NCI-H2081 treated with DMSO at 0.1 percent for 48 hours (cell line): ENCODE measurements at regions not wholly inside any gene's neighbourhood (a gene's known extent, or its start where the extent isn't known, plus 50 kb on each side); places are given as distances from the start of the nearest gene placed in this dataset.
"Not testable (repeated sequence)": the region's sequence is repeated elsewhere in the genome, so short reads cannot be mapped to it uniquely, and the experiment has no call there.

Source experiments
- DNase-seq: peaks from one replicate; lab custom pipeline; 2025; lab: John Stamatoyannopoulos, UW

DNA sequence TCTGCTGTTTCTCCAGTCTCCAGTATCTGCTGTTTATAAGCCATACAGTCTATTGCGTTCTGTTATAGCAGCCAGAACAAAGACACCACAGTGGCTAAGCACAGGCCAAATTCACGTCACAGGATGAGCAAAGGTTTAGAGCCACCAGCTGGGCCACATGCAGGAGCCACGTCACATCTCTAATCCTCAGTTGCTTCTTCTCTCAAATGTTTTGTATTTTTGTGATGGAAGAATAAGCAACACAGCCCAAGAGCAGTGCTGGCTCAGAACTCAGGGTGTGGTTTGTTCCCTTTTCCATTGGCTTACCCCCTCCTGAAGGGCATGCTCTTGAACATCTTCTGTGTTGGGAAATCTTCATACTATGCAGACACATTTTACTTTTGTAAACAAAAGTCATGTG is 309.4 kb upstream of the CDH5 start:
- no peak for DNase-seq

DNA sequence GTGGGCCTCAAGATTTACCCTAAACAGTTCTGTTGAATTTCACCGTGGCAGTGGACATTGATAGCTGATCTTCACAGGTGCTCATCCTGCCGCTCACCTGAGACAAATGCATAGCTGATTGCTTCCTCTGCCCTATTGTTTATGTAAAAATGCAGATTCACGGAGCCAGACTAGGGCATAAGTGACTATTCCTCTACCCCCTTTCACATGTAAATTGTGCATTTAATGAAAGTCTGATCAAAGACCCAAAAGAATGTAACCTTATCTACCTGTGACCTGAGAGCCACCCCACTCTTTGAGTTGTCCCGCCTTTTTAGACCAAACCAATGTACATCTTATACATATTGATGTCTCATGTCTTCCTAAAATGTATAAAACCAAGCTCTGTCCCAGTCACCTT is 312.4 kb upstream of the CDH5 start:
- no peak for DNase-seq

GRCh38 chr16:66052745-66053144 is 313.7 kb upstream of the CDH5 start:
- no peak for DNase-seq

DNA sequence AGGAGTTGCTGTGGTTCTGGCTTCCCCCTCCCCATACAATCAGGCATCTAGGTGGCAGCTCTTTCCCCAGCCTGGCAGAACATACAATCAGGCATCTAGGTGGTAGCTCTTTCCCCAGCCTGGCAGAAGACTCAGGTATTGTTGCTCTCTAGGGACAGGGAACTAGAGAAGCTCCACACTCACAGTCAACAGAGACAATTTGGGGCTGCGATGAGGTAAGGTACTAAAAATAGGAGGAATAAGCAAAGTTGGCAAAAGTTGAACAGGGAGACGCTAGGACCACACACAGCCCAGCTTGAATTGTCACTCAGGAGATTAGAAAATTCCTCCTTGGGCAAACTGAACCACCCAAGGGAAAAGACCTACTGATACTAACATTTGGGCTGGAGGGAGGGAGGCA is 315.5 kb upstream of the CDH5 start:
- no peak for DNase-seq

- DNase-seq, result no peak
Observed at GRCh38 chr16:66049865-66050264, 316.6 kb upstream of the CDH5 start.

- no peak for DNase-seq
Observed at GRCh38 chr16:66045626-66046025, 320.9 kb upstream of the CDH5 start.

GRCh38 chr16:66044556-66044955 is 321.9 kb upstream of the CDH5 start:
- DNase-seq, result no peak

DNA sequence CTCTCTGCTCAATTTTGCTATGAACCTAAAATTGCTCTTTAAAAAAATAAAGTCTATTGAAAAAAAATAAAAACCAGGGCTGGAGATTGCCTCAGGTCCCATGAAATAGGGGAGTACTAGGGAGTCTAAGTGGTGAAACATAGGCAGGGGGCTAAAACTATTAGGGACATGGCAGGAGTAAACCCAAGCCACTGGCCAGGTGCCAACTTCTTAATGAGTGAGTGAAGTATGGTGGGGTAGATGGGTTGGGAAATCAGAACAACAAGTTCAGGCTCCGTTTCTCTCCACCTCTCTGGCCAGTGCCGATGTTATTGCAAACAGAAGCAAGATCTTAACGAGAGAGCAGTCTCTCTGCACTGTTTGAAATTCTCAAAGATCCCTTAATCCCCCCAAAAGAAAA is 322.4 kb upstream of the CDH5 start:
- DNase-seq, result no peak

DNA sequence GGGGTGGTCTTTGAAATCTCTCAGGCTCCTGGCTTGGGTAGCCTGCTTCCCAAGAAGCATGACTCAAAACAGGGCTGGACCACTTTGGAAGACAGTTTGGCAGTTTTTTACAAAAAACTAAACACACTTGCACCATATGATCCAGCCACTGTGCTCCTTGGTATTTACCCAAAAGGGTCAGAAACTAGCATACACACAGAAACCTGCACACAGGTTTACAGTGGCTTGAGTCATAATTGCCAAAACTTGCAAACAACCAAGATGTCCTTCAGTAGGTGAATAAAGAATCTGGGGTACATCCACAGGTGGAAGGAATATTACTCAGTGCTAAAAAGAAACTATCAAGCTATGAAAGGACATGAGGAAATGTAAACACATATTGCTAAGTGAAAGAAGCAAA is 323.2 kb upstream of the CDH5 start:
- DNase-seq, result no peak

DNA sequence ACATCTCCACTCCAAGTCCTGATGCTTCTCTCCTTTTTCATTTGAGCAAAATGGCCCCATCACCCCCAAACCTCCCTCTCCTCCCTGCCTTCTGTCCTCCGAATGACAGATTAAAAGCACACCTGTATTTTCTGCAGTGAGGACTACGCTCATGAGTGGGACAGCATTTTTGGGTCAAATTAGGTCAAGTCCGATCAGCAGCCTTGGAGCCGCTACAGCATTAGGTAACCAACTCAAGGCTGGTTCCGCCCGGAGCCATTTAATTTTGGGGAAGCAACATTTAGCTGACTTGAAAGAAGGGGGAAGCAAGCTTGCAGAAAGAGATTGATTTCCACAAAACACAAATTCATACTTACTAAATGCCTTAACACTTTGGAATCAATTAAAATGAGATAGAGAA is 324.1 kb upstream of the CDH5 start:
- DNase-seq, result no peak

- DNase-seq, result no peak
Observed at GRCh38 chr16:66041907-66042306, 324.6 kb upstream of the CDH5 start.

GRCh38 chr16:66039793-66040192 is 326.7 kb upstream of the CDH5 start:
- no peak for DNase-seq

GRCh38 chr16:66036793-66037715 is 329.4 kb upstream of the CDH5 start:
- DNase-seq, result no peak

DNA sequence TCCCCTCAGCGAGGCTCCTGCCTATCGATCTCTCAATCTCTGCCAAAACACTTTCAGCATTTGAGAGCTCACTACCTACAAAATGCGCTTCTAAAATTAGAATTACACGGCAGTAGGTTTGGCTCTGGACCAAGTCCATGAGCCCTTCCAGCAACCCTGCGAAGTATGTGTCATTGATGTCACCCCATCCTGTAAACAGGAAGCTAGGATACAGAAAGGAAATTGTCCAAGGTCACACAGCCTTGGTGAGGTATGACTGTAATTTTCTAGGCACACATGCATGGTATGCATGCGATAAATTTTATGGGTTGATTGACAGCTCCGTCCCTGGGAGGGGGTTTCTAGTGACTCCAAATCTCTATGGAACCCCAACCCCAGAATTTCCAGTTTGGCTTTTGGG is 330.3 kb upstream of the CDH5 start:
- DNase-seq, result no peak

DNA sequence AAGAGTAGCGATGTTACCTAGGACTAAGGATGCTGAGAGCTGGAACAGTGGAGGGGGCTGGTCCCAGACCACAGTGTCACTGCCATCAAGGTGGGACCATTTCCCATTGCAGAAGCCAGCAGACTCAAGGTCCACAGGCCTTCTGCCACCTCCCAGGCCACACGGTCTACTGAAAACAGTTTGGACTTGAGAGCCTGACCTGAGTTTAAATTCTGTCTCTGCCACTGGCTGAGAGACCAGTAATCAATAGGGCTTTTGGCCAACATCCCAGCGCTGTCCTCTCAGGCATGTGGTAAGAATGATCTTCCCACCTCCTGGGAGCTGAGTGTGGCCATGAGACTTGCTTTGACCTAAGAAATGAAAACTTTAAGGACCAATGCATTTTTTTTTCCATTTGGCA is 331.4 kb upstream of the CDH5 start:
- DNase-seq, result no peak

DNA sequence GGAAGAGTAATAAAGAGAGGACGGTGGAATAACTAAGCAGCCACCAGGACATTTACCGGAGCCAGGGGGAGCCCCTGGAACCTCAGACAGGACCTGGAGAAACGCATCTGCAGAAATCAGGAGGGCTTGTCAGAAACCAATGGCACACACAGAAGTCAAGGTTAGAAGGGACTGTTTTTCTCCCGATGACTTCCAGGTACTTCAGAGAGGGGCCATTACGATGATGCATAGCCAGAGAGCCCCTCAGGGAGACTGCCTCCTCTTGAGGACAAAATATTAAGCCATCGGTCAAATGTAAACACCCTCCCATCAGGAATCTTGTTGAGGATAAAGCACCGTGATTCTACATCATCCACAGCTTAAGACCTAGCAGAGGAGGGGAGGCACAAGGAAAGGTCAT is 333.6 kb upstream of the CDH5 start:
- no peak for DNase-seq

DNA sequence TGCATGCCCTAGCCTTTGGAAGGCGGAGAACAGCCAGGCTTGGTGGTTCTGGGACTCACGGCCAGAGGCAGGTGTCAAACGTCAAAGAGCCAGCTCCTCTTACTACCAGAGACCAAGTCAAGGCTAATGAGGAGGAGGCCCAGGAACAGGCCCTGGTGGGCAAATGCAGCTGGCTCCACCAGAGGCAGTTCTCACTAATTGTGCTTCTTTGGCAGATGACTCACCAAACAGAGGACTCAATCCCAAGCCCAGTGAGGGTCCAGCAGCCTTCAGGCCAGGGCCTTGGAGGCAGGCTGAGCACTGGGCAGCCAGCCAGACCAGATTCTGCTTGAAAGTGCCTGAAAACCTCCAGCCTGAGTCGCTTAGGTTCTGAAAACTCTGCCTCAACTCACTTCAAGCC is 336.5 kb upstream of the CDH5 start:
- no peak for DNase-seq

- no peak for DNase-seq
Observed at GRCh38 chr16:66028510-66029216, 337.8 kb upstream of the CDH5 start.

DNA sequence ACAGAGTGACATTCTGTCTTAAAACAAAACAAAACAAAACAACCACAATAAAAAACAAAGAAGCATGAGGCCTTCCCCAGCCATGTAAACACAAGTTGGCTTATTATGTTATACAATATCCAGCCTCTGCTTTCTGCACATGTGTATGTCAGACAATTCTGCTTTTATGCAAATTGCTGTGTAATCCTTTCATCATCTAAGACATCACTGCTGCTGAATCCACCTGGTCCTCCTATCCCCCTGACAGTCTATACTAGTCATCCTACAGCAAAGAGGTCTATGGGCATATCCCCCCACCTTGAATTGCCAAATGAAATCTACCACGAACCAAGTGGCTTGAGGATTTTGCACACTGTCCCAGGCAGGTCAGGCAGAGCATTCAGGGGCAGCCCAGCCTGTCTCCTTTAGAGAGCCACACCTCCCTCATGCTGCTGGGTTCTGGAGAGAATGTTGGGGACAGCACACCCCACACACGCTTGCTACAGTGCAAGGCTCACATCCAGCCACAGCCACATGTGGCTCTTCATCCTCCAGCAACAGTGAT is 339.6 kb upstream of the CDH5 start:
- DNase-seq, result no peak

DNA sequence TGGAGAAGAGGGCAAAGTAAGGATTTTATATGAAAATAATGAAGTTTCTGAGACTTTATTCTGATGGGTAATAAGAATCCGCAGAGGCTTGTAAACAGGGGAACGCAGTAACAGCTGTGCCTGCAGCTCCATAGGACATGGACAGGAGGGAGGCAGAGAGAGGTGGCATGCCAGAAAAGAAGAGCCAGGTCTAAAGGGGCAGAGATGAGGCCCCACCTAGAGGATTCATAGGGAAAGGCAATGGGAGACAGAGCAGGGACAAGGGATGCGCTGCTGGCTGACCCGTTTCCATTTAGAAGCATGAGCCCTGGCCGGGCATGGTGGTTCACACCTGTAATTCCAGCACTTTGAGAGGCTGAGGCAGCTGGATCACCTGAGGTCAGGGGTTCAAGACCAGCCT is 340.3 kb upstream of the CDH5 start:
- DNase-seq, result no peak

DNA sequence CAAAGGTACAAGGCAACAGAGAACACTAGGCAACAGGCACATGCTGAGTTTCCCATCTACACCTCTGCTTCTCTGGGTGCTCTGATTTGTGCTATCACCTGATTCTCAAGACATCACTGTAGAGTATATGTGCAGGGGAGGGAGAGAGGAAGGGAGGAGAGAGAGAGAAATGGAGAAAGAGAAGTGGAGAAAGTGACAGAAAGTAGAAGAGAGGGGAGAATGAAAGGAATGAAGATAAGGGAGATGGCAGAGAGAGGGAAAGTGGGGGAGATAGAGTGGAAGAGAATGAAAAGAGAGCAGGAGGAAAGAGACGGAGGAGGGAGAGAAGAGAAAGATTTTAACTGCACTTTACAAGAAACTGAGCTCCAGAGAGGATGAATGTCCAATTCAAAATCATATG is 340.7 kb upstream of the CDH5 start:
- DNase-seq, result no peak

DNA sequence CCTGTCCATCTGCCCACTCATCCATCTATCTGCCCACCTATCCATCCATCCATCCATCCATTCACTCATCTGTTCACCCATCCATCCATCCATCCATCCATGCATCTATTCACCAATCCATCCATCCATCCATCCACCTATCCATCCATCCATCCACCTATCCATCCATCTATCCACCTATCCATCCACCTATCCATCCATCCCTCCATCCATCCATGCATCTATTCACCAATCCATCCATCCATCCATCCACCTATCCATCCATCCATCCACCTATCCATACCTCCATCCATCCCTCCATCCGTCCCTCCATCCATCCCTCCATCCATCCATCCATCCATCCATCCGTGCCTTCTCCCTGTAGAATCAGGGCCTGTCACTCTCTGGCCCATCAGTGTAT is 341.9 kb upstream of the CDH5 start:
- DNase-seq, result not testable (repeated sequence)

DNA sequence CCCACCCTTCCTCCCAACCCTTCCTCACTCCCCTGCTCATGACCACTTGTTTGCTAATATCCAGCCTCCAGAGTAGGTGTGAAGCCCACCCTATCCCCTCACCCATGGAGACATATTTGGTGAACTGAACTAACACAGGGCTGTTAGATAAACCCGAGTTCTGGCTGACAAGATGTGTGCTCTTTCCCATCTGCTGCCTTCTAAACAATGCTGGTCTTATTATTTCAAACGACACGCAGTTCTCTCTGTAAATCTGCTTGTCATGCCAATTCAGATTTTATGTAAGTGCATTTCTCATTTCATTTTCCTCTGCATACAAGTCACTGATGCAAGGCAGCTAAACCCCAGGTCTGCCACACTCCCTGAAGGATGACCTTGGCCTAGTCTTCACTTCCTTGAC is 343.0 kb upstream of the CDH5 start:
- no peak for DNase-seq
